ENCODE measurements at regions not wholly inside any gene's neighbourhood (a gene's known extent, or its start where the extent isn't known, plus 50 kb on each side); places are given as distances from the start of the nearest gene placed in this dataset.

- TF ChIP-seq CTCF (IDR thresholded peaks at IDR 0.05; ENCODE audit: low read length, missing control alignments): no peak
- no peak for DNase-seq (ENCODE audit: low read depth)
- H3K4me3 ChIP-seq (replicated peaks; ENCODE audit: low read depth, low read length): no peak overlapping the region
These were observed 1230.0 kb downstream of the AMY1C start for GRCh38 chr1:104979651-104980050.

GRCh38 chr1:104987210-104987609 is 1237.5 kb downstream of the AMY1C start:
- DNase-seq (ENCODE audit: low read depth): no peak
- H3K4me3 ChIP-seq (replicated peaks; ENCODE audit: low read depth, low read length): no peak overlapping the region
- TF ChIP-seq CTCF (IDR thresholded peaks at IDR 0.05; ENCODE audit: low read length, missing control alignments): no peak

- no peak overlapping the region for H3K4me3 ChIP-seq (replicated peaks; ENCODE audit: low read depth, low read length)
- DNase-seq (ENCODE audit: low read depth): no peak
- TF ChIP-seq CTCF (IDR thresholded peaks at IDR 0.05; ENCODE audit: low read length, missing control alignments): no peak
These were observed 1239.3 kb downstream of the AMY1C start for GRCh38 chr1:104989012-104989411.

GRCh38 chr1:104991702-104992101 is 1242.0 kb downstream of the AMY1C start:
- TF ChIP-seq CTCF (IDR thresholded peaks at IDR 0.05; ENCODE audit: low read length, missing control alignments): no peak
- H3K4me3 ChIP-seq (replicated peaks; ENCODE audit: low read depth, low read length): no peak overlapping the region
- DNase-seq (ENCODE audit: low read depth): no peak

- TF ChIP-seq CTCF (IDR thresholded peaks at IDR 0.05; ENCODE audit: low read length, missing control alignments): no peak
- no peak overlapping the region for H3K4me3 ChIP-seq (replicated peaks; ENCODE audit: low read depth, low read length)
- no peak for DNase-seq (ENCODE audit: low read depth)
These were observed 1251.1 kb downstream of the AMY1C start for GRCh38 chr1:105000793-105001192.

- H3K4me3 ChIP-seq (replicated peaks; ENCODE audit: low read depth, low read length): no peak overlapping the region
- no peak for DNase-seq (ENCODE audit: low read depth)
- no peak for TF ChIP-seq CTCF (IDR thresholded peaks at IDR 0.05; ENCODE audit: low read length, missing control alignments)
These were observed 1254.8 kb downstream of the AMY1C start for GRCh38 chr1:105004515-105004914.

GRCh38 chr1:105005594-105006195 is 1256.0 kb downstream of the AMY1C start:
- no peak for TF ChIP-seq CTCF (IDR thresholded peaks at IDR 0.05; ENCODE audit: low read length, missing control alignments)
- DNase-seq (ENCODE audit: low read depth): no peak
- no peak overlapping the region for H3K4me3 ChIP-seq (replicated peaks; ENCODE audit: low read depth, low read length)
